ENCODE measurements at regions not wholly inside any gene's neighbourhood (a gene's known extent, or its start where the extent isn't known, plus 50 kb on each side); places are given as distances from the start of the nearest gene placed in this dataset.

DNA sequence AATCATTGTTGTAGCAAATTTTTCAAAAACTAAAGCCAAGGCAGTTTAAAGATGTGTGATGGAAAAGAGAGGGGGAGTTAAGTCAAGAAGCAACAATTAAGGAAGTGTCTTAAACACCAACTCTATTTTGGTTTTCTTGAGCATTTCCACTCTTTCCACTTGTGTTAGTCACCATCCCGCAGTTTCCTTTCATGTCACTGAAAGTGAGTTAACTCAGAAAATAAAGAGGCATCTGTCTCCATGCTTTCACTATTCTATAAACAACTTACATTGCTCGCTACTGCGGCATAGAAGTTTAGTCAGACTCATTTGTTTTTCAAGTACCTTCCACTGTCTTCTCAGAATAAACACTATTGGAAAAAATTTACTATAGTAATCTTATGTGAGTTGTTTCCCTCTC is 284.9 kb upstream of the SEMA3D start:
- TF ChIP-seq, protein P1, sequence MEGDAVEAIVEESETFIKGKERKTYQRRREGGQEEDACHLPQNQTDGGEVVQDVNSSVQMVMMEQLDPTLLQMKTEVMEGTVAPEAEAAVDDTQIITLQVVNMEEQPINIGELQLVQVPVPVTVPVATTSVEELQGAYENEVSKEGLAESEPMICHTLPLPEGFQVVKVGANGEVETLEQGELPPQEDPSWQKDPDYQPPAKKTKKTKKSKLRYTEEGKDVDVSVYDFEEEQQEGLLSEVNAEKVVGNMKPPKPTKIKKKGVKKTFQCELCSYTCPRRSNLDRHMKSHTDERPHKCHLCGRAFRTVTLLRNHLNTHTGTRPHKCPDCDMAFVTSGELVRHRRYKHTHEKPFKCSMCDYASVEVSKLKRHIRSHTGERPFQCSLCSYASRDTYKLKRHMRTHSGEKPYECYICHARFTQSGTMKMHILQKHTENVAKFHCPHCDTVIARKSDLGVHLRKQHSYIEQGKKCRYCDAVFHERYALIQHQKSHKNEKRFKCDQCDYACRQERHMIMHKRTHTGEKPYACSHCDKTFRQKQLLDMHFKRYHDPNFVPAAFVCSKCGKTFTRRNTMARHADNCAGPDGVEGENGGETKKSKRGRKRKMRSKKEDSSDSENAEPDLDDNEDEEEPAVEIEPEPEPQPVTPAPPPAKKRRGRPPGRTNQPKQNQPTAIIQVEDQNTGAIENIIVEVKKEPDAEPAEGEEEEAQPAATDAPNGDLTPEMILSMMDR (IDR thresholded peaks at IDR 0.05; ENCODE audit: low read depth, low read length, missing input control), result no peak
- TF ChIP-seq GABPA (IDR thresholded peaks at IDR 0.05 in 1 of 2, conservative IDR thresholded peaks at IDR 0.05 in 1 of 2) (no peak), EGR1 (IDR thresholded peaks at IDR 0.05; ENCODE audit: low read depth in 2 of 2) (no peak), RAD21 (IDR thresholded peaks at IDR 0.05) (no peak), YY1 (IDR thresholded peaks at IDR 0.05) (no peak), TAF1 (conservative IDR thresholded peaks at IDR 0.05) (no peak)
- TF ChIP-seq, protein P2, sequence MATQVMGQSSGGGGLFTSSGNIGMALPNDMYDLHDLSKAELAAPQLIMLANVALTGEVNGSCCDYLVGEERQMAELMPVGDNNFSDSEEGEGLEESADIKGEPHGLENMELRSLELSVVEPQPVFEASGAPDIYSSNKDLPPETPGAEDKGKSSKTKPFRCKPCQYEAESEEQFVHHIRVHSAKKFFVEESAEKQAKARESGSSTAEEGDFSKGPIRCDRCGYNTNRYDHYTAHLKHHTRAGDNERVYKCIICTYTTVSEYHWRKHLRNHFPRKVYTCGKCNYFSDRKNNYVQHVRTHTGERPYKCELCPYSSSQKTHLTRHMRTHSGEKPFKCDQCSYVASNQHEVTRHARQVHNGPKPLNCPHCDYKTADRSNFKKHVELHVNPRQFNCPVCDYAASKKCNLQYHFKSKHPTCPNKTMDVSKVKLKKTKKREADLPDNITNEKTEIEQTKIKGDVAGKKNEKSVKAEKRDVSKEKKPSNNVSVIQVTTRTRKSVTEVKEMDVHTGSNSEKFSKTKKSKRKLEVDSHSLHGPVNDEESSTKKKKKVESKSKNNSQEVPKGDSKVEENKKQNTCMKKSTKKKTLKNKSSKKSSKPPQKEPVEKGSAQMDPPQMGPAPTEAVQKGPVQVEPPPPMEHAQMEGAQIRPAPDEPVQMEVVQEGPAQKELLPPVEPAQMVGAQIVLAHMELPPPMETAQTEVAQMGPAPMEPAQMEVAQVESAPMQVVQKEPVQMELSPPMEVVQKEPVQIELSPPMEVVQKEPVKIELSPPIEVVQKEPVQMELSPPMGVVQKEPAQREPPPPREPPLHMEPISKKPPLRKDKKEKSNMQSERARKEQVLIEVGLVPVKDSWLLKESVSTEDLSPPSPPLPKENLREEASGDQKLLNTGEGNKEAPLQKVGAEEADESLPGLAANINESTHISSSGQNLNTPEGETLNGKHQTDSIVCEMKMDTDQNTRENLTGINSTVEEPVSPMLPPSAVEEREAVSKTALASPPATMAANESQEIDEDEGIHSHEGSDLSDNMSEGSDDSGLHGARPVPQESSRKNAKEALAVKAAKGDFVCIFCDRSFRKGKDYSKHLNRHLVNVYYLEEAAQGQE (IDR thresholded peaks at IDR 0.05), result no peak

Measured in liver (tissue), 3 donors.